ENCODE measurements at regions not wholly inside any gene's neighbourhood (a gene's known extent, or its start where the extent isn't known, plus 50 kb on each side); places are given as distances from the start of the nearest gene placed in this dataset.

GRCh38 chrX:39304746-39305145, 503.5 kb downstream of the MID1IP1 start:
- no peak for DNase-seq

- DNase-seq, result no peak
Observed at GRCh38 chrX:39307488-39307887, 506.2 kb downstream of the MID1IP1 start.

GRCh38 chrX:39308126-39308525, 506.9 kb downstream of the MID1IP1 start:
- DNase-seq, result peak; percentile 5

GRCh38 chrX:39309018-39309635, 507.9 kb downstream of the MID1IP1 start:
- DNase-seq, result peak; percentile 21

- DNase-seq, result peak; percentile 19
Observed at GRCh38 chrX:39309721-39310152, 508.5 kb downstream of the MID1IP1 start.

GRCh38 chrX:39310891-39311290, 509.6 kb downstream of the MID1IP1 start:
- no peak for DNase-seq

- DNase-seq, result no peak
Observed at GRCh38 chrX:39311646-39312045, 510.4 kb downstream of the MID1IP1 start.

- no peak for DNase-seq
Observed at GRCh38 chrX:39313146-39313545, 511.9 kb downstream of the MID1IP1 start.

- DNase-seq, result no peak
Observed at GRCh38 chrX:39318506-39319343, 517.5 kb downstream of the MID1IP1 start.

GRCh38 chrX:39320165-39320564, 518.9 kb downstream of the MID1IP1 start:
- no peak for DNase-seq

GRCh38 chrX:39322496-39322895, 521.2 kb downstream of the MID1IP1 start:
- no peak for DNase-seq

- no peak for DNase-seq
Observed at GRCh38 chrX:39324233-39324930, 523.1 kb downstream of the MID1IP1 start.

- no peak for DNase-seq
Observed at GRCh38 chrX:39327255-39327654, 526.0 kb downstream of the MID1IP1 start.

- no peak for DNase-seq
Observed at GRCh38 chrX:39327705-39328104, 526.4 kb downstream of the MID1IP1 start.

GRCh38 chrX:39328661-39329060, 527.4 kb downstream of the MID1IP1 start:
- no peak for DNase-seq

- DNase-seq, result peak; percentile 17
Observed at GRCh38 chrX:39331082-39331704, 529.9 kb downstream of the MID1IP1 start.

- no peak for DNase-seq
Observed at GRCh38 chrX:39333451-39333850, 532.2 kb downstream of the MID1IP1 start.

GRCh38 chrX:39335513-39336235, 534.4 kb downstream of the MID1IP1 start:
- DNase-seq, result no peak

- DNase-seq, result no peak
Observed at GRCh38 chrX:39336671-39337311, 535.5 kb downstream of the MID1IP1 start.

- no peak for DNase-seq
Observed at GRCh38 chrX:39337451-39337850, 536.2 kb downstream of the MID1IP1 start.

- DNase-seq, result no peak
Observed at GRCh38 chrX:39338583-39338982, 537.3 kb downstream of the MID1IP1 start.
